ENCODE measurements at regions not wholly inside any gene's neighbourhood (a gene's known extent, or its start where the extent isn't known, plus 50 kb on each side); places are given as distances from the start of the nearest gene placed in this dataset.

GRCh38 chr3:103950676-103951075 lies 1416.0 kb upstream of the ALCAM start:
- H2AFZ ChIP-seq (replicated peaks) = no peak overlapping the region
- no peaks in the 10 kb centered on the region for H3F3A ChIP-seq (ENCODE audit: low read depth)
- no peaks in the 10 kb centered on the region for H3K9me3 ChIP-seq (ENCODE audit: low read depth)
- Mint-ChIP-seq H3K4me1 (no peaks in the 10 kb centered on the region), H3K27me3 (ENCODE audit: insufficient read depth, low read depth) (no peaks in the 10 kb centered on the region), H3K4me3 (no peak overlapping the region), H3K9me3 (no peaks in the 10 kb centered on the region), H3K36me3 (no peaks in the 10 kb centered on the region), H3K27ac (no peak overlapping the region)
- H4K20me1 ChIP-seq (ENCODE audit: low read depth) = no peaks in the 10 kb centered on the region
- H3K79me2 ChIP-seq (ENCODE audit: low read depth) = no peaks in the 10 kb centered on the region
- no peak overlapping the region for H3K4me2 ChIP-seq
- H3K4me1 ChIP-seq = no peaks in the 10 kb centered on the region
- H3K27ac ChIP-seq = no peak overlapping the region
- TF ChIP-seq, protein P1, sequence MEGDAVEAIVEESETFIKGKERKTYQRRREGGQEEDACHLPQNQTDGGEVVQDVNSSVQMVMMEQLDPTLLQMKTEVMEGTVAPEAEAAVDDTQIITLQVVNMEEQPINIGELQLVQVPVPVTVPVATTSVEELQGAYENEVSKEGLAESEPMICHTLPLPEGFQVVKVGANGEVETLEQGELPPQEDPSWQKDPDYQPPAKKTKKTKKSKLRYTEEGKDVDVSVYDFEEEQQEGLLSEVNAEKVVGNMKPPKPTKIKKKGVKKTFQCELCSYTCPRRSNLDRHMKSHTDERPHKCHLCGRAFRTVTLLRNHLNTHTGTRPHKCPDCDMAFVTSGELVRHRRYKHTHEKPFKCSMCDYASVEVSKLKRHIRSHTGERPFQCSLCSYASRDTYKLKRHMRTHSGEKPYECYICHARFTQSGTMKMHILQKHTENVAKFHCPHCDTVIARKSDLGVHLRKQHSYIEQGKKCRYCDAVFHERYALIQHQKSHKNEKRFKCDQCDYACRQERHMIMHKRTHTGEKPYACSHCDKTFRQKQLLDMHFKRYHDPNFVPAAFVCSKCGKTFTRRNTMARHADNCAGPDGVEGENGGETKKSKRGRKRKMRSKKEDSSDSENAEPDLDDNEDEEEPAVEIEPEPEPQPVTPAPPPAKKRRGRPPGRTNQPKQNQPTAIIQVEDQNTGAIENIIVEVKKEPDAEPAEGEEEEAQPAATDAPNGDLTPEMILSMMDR (IDR thresholded peaks at IDR 0.05) = no peak
- TF ChIP-seq EZH2phosphoT487 (IDR thresholded peaks at IDR 0.05) (no peak), EZH2 (IDR thresholded peaks at IDR 0.05) (no peak)
- no peak overlapping the region for H3K9ac ChIP-seq
- no peak overlapping the region for H3K4me3 ChIP-seq
- H3K36me3 ChIP-seq = no peaks in the 10 kb centered on the region
- no peak for DNase-seq (ENCODE audit: low spot score)
- H3K27me3 ChIP-seq = no peaks in the 10 kb centered on the region

- Histone ChIP-seq H3K36me3 (no peaks in the 10 kb centered on the region), H3K27me3 (no peaks in the 10 kb centered on the region), H3K4me1 (no peaks in the 10 kb centered on the region), H3K27ac (no peak overlapping the region), H3K9me3 (ENCODE audit: low read depth) (no peaks in the 10 kb centered on the region), H2AFZ (replicated peaks) (no peak overlapping the region), H3K4me3 (no peak overlapping the region), H3K79me2 (ENCODE audit: low read depth) (no peaks in the 10 kb centered on the region), H3F3A (ENCODE audit: low read depth) (no peaks in the 10 kb centered on the region), H4K20me1 (ENCODE audit: low read depth) (no peaks in the 10 kb centered on the region), H3K9ac (no peak overlapping the region), H3K4me2 (no peak overlapping the region)
- no peaks in the 10 kb centered on the region for H3K9me3 Mint-ChIP-seq
- DNase-seq (ENCODE audit: low spot score) = no peak
- no peaks in the 10 kb centered on the region for H3K27me3 Mint-ChIP-seq (ENCODE audit: insufficient read depth, low read depth)
- no peaks in the 10 kb centered on the region for H3K4me1 Mint-ChIP-seq
- no peak overlapping the region for H3K4me3 Mint-ChIP-seq
- H3K36me3 Mint-ChIP-seq = no peaks in the 10 kb centered on the region
- TF ChIP-seq EZH2 (IDR thresholded peaks at IDR 0.05) (no peak), EZH2phosphoT487 (IDR thresholded peaks at IDR 0.05) (no peak)
- TF ChIP-seq, protein P1 (IDR thresholded peaks at IDR 0.05) = no peak
- no peak overlapping the region for H3K27ac Mint-ChIP-seq
Observed at GRCh38 chr3:103953796-103954195, 1412.9 kb upstream of the ALCAM start.

GRCh38 chr3:103960819-103961218 lies 1405.9 kb upstream of the ALCAM start:
- Histone ChIP-seq H2AFZ (replicated peaks) (no peak overlapping the region), H4K20me1 (ENCODE audit: low read depth) (no peaks in the 10 kb centered on the region), H3K79me2 (ENCODE audit: low read depth) (no peaks in the 10 kb centered on the region), H3K9me3 (ENCODE audit: low read depth) (no peaks in the 10 kb centered on the region), H3K4me3 (no peak overlapping the region), H3K36me3 (no peaks in the 10 kb centered on the region), H3F3A (ENCODE audit: low read depth) (no peaks in the 10 kb centered on the region), H3K4me2 (no peak overlapping the region), H3K4me1 (peaks cover 10% of the 10 kb centered on the region), H3K9ac (no peak overlapping the region), H3K27ac (no peak overlapping the region), H3K27me3 (no peaks in the 10 kb centered on the region)
- Mint-ChIP-seq H3K9me3 (no peaks in the 10 kb centered on the region), H3K36me3 (no peaks in the 10 kb centered on the region), H3K4me3 (no peak overlapping the region), H3K4me1 (no peaks in the 10 kb centered on the region), H3K27ac (no peak overlapping the region), H3K27me3 (ENCODE audit: insufficient read depth, low read depth) (no peaks in the 10 kb centered on the region)
- TF ChIP-seq EZH2 (IDR thresholded peaks at IDR 0.05) = no peak
- TF ChIP-seq EZH2phosphoT487 (IDR thresholded peaks at IDR 0.05) = no peak
- TF ChIP-seq, protein P1 (IDR thresholded peaks at IDR 0.05) = no peak
- no peak for DNase-seq (ENCODE audit: low spot score)

Measured in neural progenitor cell (in vitro differentiated cells).